ENCODE measurements at regions not wholly inside any gene's neighbourhood (a gene's known extent, or its start where the extent isn't known, plus 50 kb on each side); places are given as distances from the start of the nearest gene placed in this dataset.

DNA sequence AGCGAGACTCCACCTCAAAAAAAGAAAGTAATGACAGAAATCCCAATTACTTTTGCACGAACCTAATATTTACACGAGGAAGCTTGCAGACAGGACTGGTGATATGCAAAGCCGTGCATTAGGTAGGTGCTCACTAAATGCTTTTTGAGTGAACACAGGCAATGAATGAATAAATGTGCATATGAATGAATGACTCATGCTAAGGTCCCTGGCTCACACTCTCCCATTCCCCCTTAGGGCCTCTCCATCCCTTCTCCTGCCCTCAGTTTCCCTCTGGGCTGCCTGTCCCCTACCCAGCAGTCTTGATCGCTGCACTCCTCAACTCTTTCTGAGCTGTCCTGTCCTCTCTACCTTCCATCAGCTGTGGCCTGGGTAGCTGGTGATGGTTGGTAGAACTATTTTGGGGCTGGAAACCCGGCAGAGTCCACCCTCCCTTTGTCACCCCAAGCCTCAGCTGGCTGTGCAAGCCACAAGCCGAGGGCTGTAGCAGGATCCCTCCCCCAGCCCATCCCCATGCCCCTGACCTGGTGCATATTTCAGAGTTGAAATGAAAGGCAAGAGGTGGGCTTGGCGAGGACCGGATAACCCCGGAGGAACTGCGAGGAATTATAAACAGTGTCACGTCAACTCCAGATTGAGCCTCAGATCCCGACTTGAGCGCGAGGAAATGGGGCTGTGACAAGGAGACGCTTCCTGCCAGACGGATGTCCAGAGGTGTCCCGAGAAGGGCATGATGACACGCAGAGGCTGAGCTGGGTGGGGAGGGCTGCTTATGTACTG is 191.7 kb upstream of the GSC start:
- in situ Hi-C loops (cut with HindIII; ENCODE audit: low sequenced_read_pairs), result no loop called here

DNA sequence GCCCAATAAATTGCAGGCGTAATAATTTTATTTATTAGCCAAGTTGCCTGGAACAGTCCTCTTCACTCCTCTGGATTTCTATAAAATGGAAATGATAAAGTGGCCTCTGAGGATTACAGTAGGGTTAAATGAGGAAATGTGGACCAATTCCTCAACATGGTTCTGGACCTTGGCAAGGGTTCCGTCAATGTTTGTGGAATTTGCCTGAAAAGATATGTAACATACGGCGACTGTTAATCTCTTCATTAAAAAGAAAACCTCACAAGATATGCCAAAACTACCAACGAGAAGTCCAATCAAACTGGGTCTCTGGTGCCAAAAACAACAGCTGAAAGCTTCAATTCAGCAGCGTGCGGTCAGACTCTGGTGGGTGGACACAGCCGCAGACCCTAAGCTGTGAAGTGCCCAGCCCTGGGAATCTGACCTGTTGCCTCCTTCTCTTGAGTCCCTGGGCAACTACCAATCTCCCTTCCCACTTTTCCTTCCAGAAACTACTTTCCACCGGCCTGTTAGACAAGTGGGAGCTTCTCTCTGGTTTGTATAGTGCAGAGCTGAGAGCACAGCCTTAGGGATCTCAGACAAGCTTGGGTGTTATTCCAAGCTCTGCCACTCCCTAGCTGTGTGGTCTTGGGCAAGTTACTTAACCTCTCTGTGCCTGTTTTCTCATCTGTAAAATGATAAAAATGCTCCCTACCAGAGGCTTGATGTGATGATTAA is 190.5 kb upstream of the GSC start:
- in situ Hi-C loops (cut with HindIII; ENCODE audit: low sequenced_read_pairs), result no loop called here

DNA sequence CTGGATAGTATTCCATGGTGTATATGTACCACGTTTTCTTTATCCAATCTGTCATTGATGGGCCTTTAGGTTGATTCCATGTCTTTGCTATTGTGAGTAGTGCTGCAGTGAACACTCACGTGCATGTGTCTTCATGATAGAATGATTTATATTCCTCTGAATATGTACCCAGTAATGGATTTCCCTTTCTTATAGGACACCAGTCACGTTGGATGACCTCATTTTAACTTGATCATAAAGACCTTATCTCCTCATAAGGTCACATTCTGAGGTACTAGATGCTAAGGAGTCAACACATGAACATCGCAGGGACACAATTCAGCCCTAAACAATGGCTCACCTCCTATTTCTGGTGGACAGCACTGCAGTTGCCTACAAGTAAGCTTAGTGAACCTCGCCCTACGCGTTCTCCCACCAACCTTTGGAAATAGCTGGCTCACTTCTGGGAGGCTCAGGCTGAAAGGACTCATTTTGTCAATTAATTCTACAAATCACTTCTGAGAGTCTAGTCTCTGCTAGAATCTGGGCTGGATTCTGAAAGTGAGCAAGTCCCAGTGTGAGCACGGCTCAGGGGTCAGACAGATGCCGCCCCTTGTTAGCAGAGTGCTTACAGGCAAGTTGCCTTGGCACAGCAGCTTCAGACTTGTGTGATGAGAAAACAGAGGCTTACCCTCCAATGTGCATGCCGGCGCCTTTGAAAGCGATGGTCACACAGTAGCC is 183.8 kb upstream of the GSC start:
- in situ Hi-C loops (cut with HindIII; ENCODE audit: low sequenced_read_pairs), result no loop called here

DNA sequence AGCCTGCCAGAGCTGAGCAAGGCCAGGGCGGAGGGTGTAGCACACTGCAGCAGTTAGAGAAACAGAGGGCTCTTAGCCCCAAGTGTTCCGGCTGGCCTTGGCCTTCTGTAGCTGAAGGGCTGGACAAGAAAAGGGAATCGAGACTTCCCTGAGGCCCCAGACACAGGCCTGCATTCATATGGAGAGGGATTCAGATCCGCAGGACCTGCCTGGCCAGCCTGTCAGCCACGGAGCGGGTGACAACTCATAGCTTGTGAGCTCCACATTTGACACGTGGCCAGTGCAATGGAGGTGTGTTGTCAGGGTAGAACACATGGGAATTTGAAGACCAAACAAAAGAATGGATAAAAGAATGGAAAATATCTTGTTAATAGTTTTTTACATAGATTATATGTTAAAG is 182.2 kb upstream of the GSC start:
- in situ Hi-C loops (cut with HindIII; ENCODE audit: low sequenced_read_pairs), result no loop called here

DNA sequence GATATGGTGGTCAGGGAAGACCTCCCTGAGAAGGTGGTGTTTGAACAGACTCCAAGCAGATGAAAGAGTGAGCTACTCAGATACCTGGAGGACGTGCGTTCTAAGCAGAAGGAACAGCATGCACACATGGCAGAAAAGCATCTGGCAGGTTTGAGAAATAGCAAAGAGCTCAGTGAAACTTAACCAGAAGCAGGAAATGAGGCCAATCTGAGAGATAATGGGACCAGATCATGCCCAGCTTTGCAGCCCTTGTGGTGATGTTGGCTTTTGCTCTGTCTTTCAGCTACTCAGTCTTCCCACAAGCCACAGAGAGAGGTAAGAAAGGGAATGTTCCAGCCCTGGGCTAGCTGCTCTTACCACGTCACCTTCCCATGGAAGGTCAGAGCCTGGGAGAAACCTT is 176.3 kb upstream of the GSC start:
- in situ Hi-C loops (cut with HindIII; ENCODE audit: low sequenced_read_pairs), result no loop called here

DNA sequence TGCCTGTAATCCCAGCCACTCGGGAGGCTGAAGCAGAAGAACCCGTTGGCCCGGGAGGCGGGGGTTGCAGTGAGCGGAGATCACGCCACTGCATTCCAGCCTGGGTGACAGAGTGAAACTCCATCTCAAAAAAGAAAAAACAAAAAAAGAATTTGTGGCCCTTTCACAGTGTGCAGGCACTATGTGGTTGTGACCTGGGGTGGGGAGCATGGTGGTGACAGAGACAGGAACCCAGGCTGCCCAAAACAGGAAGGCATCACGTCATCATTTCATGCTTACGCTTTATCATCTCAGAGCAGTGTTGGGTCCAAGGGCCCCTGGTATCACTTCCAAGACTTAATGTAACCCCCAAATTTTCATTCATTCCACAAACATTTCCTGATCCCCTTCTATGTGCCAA is 175.7 kb upstream of the GSC start:
- in situ Hi-C loops (cut with HindIII; ENCODE audit: low sequenced_read_pairs), result no loop called here

DNA sequence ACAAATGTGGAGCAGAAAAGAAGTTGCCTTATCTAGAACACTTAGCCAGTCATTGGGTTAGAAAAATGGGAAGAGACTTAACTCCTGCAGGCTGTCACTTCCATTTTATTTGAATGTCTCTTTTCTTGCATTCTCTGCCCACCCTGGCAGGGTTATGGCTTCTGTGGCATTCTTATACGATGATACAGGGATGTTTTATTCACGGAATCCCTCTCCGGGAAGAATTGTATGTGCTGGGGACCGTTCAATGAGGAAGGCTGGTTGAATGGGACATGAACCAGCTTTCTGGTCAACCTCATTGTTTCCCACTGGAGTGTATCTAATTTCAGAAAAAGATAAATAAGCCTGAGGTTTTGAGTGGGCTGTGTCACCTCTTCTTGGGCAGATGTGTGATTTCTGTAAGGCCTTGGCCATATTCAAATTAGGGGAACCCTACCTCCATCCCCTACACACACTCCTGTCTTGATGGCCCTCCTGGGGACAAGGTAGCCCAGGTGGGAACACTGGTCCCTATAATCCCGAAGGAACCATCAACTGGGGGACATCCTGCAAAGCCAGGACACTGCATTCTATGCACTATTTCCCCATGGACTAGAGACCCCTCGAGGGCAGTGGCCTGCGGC is 174.8 kb upstream of the GSC start:
- in situ Hi-C loops (cut with HindIII; ENCODE audit: low sequenced_read_pairs), result no loop called here

DNA sequence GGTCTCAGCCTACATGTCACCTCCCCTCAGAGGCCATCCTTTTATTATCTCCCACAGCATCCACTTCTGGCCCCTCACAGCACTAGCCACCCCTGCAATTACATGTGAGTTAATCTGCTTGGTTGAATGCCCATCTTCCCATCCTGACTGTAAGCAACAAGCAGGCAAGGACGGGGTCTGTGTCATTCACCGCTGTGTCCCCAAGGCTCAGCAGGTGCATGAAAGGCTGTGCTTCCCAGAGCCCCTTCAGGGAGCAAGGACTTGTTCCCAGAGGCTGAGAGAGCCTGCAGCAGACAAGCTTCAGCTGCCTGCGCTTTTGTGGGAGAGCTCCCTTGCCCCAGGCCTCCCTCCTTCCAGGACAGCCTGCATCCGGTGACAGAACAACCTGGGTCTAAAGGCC is 172.7 kb upstream of the GSC start:
- in situ Hi-C loops (cut with HindIII; ENCODE audit: low sequenced_read_pairs), result no loop called here

DNA sequence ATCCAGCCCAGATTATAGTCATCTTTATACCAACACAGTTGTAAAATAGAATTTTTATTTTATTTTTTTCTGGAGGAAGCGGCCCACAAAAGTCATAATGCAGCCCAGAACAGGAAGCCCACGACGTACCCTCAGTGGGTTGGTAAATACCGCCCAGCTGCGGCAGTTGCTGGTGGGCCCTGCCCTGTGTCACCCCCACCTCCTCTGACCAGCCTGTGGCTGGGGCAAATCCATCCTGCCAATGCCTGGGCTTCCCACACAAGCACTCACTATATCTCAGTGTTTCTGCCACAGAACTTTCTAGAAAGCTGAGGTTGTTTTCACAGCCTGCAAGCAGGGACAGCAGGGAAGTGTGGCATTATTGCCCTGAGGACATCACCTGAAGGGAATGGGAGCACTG is 171.4 kb upstream of the GSC start:
- in situ Hi-C loops (cut with HindIII; ENCODE audit: low sequenced_read_pairs), result no loop called here

DNA sequence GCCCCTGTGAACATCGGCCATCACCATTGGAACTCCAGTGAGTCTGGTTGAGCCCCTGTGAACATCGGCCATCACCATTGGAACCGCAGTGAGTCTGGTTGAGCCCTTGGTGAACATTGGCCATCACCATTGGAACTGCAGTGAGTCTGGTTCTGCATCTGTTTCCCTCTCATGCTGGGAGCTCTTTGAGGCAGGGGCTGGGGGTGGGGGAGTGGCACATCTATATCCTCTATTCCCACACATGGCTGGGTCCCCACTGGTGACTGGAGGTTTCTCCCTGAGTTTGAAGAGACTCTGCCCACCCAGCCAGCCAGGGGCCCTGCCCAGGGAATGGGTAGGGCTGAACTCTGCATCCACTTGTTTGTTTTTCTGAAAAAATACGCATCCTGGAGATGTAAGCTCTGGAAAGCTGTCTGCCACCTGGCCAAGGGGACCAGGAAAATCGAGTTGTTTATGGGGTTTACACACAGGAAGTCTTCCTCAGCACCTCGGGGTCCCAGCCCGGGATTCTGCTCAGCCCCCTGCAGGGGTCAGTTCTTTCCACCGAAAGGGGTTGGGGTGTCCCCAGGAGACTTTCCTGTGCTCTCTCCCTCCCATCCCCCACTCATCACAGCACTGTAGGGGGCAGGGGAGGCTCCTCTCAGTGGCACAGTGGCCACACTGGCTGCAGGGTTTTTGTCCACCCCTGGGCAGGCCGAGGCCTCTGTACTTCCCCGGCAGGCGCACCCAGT is 170.5 kb upstream of the GSC start:
- in situ Hi-C loops (cut with HindIII; ENCODE audit: low sequenced_read_pairs), result no loop called here

DNA sequence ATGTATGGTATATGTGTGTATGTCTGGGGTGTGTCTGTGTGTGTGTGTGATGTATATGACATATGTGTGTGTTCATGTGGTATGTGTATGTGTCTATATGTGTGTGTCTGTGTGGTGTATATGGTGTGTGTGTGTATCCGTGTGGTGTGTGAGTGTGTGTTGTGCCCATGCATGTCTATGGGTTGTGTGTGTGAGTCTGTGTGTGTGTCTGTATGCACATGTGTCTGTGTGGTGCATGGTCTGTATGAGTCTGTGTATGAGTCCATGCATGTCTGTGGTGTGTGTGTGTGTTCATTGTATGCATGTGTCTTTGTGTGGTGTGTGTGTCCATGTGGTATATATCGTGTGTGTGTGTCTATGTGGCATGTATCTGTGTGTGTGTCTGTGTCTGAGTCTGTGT is 168.1 kb upstream of the GSC start:
- in situ Hi-C loops (cut with HindIII; ENCODE audit: low sequenced_read_pairs), result no loop called here

DNA sequence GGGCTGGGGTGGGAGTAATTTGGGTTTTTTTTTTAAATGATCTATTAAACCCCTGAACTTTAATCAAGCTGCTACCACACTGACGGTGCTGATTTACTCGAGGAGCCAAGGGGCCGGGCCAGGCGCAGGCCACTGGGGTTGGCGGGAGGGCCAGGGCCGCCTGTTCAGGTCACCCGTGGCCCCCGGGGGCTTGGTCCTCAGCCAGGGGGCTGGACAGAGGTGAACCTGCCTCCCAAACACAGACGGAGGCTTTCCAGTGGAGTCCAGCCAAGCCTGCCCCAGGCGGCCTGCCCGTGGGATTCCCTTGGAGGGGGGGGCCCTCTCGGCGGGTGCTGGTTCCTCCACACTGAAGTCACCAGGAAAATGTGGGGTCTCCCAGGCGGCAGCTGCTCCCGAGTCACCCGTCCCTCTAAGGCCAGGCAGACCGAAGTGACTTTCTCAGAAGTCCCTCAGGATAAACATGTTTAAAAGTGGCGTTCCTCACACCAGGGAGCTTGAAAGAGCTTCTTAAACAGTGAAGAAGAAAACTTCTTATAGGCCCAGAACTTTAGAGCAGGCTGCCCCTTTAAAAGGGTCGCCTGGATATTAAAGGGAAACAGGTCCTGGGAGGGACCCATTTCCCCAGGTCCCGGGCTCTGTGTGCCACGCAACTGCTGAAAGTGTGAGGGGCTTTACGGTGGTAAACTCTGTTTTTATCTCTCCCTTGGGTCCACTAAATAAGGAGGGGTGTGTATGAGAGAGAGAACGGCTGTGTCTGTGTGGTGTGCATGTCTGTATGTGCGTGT is 167.2 kb upstream of the GSC start:
- in situ Hi-C loops (cut with HindIII; ENCODE audit: low sequenced_read_pairs), result no loop called here

DNA sequence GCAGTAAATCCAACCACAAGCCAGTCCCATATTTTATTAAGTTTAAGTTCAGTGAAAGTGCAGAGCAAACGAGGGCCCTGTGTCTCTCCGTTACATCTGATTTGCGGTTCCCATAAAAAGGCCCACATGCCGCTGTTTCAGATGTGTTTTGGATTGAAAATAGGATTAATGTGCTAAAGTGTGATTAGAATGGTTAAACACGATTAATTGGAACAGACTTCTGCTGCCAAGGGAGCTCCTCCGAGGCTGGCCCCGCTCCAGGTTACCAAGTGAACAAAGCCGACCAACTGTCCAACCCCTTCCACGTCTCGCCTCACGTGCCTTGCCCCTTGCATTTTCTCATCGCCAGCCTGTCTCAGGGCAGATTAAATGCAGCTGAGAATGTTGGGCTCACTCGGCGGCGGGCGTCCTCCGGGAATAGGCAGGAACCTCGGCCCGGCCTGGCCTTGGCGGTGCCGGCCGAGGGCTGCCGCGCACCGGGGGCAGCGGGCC is 166.5 kb upstream of the GSC start:
- in situ Hi-C loops (cut with HindIII; ENCODE audit: low sequenced_read_pairs), result no loop called here

DNA sequence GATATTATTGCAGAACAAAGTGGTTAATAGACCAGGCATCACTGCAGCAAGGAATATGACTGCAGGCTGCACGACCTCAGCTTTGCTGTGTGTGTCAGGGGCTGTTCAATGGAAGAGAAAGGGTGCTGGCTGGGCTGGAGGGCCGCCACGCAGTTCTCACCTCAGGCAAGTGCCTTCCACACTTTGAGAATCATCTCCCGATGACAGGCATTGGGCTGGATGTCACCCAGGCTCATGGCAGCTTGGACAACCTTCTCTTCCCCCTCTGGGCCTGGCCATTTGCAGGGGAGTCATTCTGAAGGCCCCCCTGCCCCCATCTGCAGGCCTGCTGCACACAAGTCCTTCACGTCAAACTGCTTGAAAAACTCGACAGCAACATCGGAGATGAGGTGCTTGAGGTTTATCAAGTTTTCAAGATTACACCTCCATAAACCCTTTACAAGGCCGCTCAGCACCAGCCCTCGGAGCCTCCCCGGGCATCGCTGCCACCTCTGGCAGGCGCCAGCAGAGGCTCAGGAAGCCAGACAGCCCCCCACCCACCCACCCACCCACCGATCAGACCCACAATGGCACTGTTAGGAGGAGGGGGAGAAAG is 165.9 kb upstream of the GSC start:
- in situ Hi-C loops (cut with HindIII; ENCODE audit: low sequenced_read_pairs), result no loop called here

DNA sequence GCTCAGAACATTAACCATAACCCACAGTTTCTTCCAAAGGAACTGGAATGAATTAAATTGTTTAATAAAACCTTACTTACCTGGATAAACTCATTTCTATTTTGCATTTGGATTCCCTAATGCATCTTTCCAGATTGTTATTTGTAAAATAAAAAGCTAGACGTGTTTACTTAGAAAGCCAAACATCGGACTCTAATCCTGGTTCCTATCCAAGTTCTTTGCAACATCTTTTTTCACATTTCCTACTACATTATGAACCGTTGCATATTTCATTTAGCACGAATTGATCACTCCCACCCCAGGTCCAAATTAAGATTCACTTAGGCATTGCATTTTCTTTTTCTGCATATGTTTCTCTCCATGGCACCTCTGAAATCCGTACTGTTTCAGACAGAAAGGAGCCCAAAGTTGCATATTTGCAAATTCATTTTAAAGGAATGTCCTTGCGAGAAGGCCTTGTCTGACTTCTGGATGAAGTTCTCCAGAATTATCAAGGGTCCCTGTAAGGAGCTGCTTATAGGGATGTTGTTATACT is 164.4 kb upstream of the GSC start:
- in situ Hi-C loops (cut with HindIII; ENCODE audit: low sequenced_read_pairs), result no loop called here

DNA sequence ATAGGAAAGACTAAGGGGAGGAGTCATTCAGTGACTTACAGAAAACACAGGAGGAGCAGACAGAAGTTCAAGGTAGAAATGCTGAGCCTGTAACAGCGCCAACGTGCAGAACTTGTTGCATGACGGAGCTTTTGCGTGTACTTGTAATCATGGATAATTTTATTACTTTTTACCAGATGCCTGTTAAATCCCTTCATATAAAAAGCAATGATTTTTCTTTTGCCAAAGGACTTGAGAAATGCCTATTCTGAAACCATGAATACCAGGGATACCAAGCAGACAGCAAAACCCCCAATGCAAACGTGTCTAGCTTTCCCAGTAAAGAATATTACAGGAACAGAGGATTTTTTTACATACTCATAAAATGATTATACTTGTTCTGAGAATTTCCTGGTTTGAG is 163.6 kb upstream of the GSC start:
- in situ Hi-C loops (cut with HindIII; ENCODE audit: low sequenced_read_pairs), result no loop called here

DNA sequence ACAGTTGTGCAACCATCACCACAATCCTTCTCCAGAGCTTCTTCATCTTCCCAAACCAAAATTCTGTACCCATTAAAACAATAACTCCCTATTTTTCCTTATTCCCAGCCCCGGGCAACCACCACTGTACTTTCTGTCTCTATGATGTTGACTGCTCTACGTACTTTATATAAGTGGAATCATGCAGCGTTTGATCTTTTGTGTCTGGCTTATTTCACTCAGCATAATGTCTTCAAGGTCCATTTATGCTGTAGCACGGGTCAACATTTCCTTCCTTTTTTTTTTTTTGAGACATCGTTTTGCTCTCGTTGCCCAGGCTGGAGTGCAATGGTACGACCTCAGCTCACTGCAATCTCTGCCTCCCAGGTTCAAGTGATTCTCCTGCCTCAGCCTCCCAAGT is 162.7 kb upstream of the GSC start:
- in situ Hi-C loops (cut with HindIII; ENCODE audit: low sequenced_read_pairs), result no loop called here

DNA sequence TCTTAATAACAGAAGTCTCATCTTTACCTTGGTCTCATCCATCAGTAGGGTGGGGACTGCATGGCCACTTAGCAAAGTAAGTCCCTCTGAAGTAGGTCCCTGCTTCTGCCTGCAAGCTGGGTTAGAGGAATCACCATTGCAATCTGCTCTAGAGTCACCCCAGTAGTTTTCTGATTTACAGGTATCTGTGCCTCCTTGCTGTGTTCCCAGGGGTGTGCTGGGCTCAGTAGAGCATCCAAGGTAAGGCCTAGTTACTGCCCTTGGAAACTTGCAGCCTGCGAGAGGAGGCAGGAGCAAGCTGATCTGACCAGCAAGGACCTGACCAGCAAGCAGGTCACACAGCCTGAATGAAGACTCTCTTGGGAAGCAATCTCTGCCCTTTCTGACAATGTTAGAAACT is 160.8 kb upstream of the GSC start:
- in situ Hi-C loops (cut with HindIII; ENCODE audit: low sequenced_read_pairs), result no loop called here

DNA sequence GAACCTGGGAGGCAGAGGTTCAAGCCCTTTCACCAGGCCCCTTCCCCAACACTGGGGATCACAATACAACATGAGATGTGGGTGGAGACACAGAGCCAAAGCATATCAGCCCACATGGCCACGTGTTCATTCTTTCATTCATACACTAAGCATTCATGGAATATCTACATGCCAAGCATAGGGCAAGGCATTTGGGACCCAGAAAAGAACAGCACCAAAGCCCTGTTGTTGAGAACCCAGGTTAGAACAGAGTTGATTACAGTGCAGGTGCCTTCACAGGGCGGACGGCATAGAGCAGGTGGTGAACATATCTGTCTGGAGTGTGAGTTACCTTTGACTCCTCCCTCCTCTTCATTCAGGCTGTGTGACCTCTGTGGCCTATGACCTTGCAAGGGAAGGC is 159.4 kb upstream of the GSC start:
- in situ Hi-C loops (cut with HindIII; ENCODE audit: low sequenced_read_pairs), result no loop called here

Data from endothelial cell of hepatic sinusoid (primary cell).